Mesenchymal stem cell (in vitro differentiated cells and primary cell): ENCODE measurements at regions not wholly inside any gene's neighbourhood (a gene's known extent, or its start where the extent isn't known, plus 50 kb on each side); places are given as distances from the start of the nearest gene placed in this dataset.

Experiments
- DNase-seq: peaks from one replicate; pipeline ENCODE4 v3.0.0-alpha.2; 2013
- H2AFZ ChIP-seq: one replicate; pipeline ENCODE4 v1.6.1; 2013; ENCODE audit warnings: low read depth, mild to moderate bottlenecking, control low read depth, inconsistent platforms, low read length, moderate library complexity
- H2AK5ac ChIP-seq: 2 replicates; pipeline ENCODE4 v1.6.1; 2013; ENCODE audit warnings: low read length, moderate library complexity, mild to moderate bottlenecking, inconsistent platforms; ENCODE audit not compliant: severe bottlenecking
- H2BK120ac ChIP-seq: one replicate; pipeline ENCODE4 v1.6.1; 2013; ENCODE audit warnings: low read depth, mild to moderate bottlenecking, inconsistent platforms, low read length, moderate library complexity
- H2BK12ac ChIP-seq, 2 experiments: one replicate each; pipeline ENCODE4 v1.6.1; 2013; ENCODE audit warnings: inconsistent platforms in 2 of 2, low read length in 2 of 2, mild to moderate bottlenecking in 2 of 2, moderate library complexity in 2 of 2, control low read depth in 1 of 2
- H2BK15ac ChIP-seq: one replicate; pipeline ENCODE4 v1.6.1; 2013; ENCODE audit warnings: mild to moderate bottlenecking, low read depth, inconsistent platforms; ENCODE audit not compliant: poor library complexity, severe bottlenecking
- H2BK5ac ChIP-seq: 2 replicates; pipeline ENCODE4 v1.6.1; 2013; ENCODE audit warnings: low read depth, mild to moderate bottlenecking, low read length, control low read depth, inconsistent platforms; ENCODE audit not compliant: poor library complexity, severe bottlenecking
- H3K14ac ChIP-seq, 2 experiments: one replicate each; pipeline ENCODE4 v1.6.1; 2013; ENCODE audit warnings: inconsistent platforms in 2 of 2, low read length in 2 of 2, control low read depth in 1 of 2, mild to moderate bottlenecking in 1 of 2, moderate library complexity in 1 of 2
- H3K18ac ChIP-seq, 2 experiments: one replicate each; pipeline ENCODE4 v1.6.1; 2013; ENCODE audit warnings: inconsistent platforms in 2 of 2, low read length in 2 of 2, control low read depth in 1 of 2, low read depth in 1 of 2, mild to moderate bottlenecking in 1 of 2
- H3K23ac ChIP-seq, 2 experiments: one replicate each; pipeline ENCODE4 v1.6.1; 2013; ENCODE audit warnings: inconsistent platforms in 2 of 2, low read length in 2 of 2, mild to moderate bottlenecking in 2 of 2, moderate library complexity in 2 of 2, control low read depth in 1 of 2
- H3K27ac ChIP-seq: 2 replicates; pipeline ENCODE4 v1.5.1; 2013; ENCODE audit warnings: mild to moderate bottlenecking, moderate library complexity, low read length, control low read depth, inconsistent platforms; ENCODE audit not compliant: poor library complexity, severe bottlenecking
- H3K27me3 ChIP-seq, 2 experiments: 2 replicates each; pipeline versions ENCODE4 v1.6.1 to v1.7.0; 2013; ENCODE audit warnings: low read length in 2 of 2, mild to moderate bottlenecking in 2 of 2, moderate library complexity in 2 of 2, control low read depth in 1 of 2, inconsistent platforms in 1 of 2; ENCODE audit not compliant: control insufficient read depth in 1 of 2, insufficient read depth in 1 of 2
- H3K36me3 ChIP-seq, 2 experiments: 2 replicates each; pipeline versions ENCODE4 v1.6.1 to v1.7.0; 2013; ENCODE audit warnings: low read length in 2 of 2, control low read depth in 1 of 2, inconsistent platforms in 1 of 2, low read depth in 1 of 2, mild to moderate bottlenecking in 1 of 2; ENCODE audit not compliant: insufficient read depth in 2 of 2, control insufficient read depth in 1 of 2
- H3K4ac ChIP-seq, 2 experiments: one replicate each; pipeline ENCODE4 v1.6.1; 2013; ENCODE audit warnings: inconsistent platforms in 2 of 2, low read length in 2 of 2, mild to moderate bottlenecking in 2 of 2, moderate library complexity in 2 of 2, control low read depth in 1 of 2, low read depth in 1 of 2
- H3K4me1 ChIP-seq: 2 replicates; pipeline ENCODE4 v1.6.1; 2013; ENCODE audit warnings: low read depth, low read length, control low read depth; ENCODE audit not compliant: control insufficient read depth, insufficient read depth
- H3K4me2 ChIP-seq: 2 replicates; pipeline ENCODE4 v1.6.1; 2013; ENCODE audit warnings: low read length, mild to moderate bottlenecking, inconsistent platforms; ENCODE audit not compliant: poor library complexity, severe bottlenecking
- H3K4me3 ChIP-seq, 2 experiments: 2 replicates each; pipeline versions ENCODE4 v1.5.1 to v1.7.0; 2013; ENCODE audit warnings: low read length in 2 of 2, mild to moderate bottlenecking in 2 of 2, control low read depth in 1 of 2, low read depth in 1 of 2; ENCODE audit not compliant: insufficient read depth in 1 of 2
- H3K79me1 ChIP-seq: replicated peaks from 2 replicates; pipeline ENCODE4 v1.6.1; 2013; ENCODE audit warnings: mild to moderate bottlenecking, control low read depth, low read length, inconsistent platforms; ENCODE audit not compliant: poor library complexity, severe bottlenecking
- H3K9ac ChIP-seq: 2 replicates; pipeline ENCODE4 v1.7.0; 2013; ENCODE audit warnings: mild to moderate bottlenecking, low read length, moderate library complexity
- H3K9me3 ChIP-seq: 2 replicates; pipeline ENCODE4 v1.7.0; 2013; ENCODE audit warnings: mild to moderate bottlenecking, low read length; ENCODE audit not compliant: control insufficient read depth
- H4K8ac ChIP-seq: one replicate; pipeline ENCODE4 v1.6.1; 2013; ENCODE audit warnings: inconsistent platforms, mild to moderate bottlenecking, low read length, moderate library complexity
- H4K91ac ChIP-seq: one replicate; pipeline ENCODE4 v1.6.1; 2013; ENCODE audit warnings: mild to moderate bottlenecking, low read length, inconsistent platforms
- WGBS: methylation state at CpG from one replicate; pipeline ENCODE4 v1.1.7; 2013; ENCODE audit warnings: mixed read lengths; 5-methylcytosine and 5-hydroxymethylcytosine counted together

GRCh38 chr5:44907396-44907795, 98.6 kb downstream of the MRPS30 start:
- Histone ChIP-seq H3K14ac (no peak overlapping the region), H2BK5ac (no peak overlapping the region), H3K9ac (no peak overlapping the region), H3K79me1 (no peaks in the 10 kb centered on the region), H3K4me2 (no peak overlapping the region), H4K8ac (no peak overlapping the region), H3K4me1 (no peaks in the 10 kb centered on the region), H3K27ac (no peak overlapping the region), H3K18ac (no peak overlapping the region), H3K36me3 (no peaks in the 10 kb centered on the region), H2BK120ac (no peak overlapping the region), H2BK12ac (no peak overlapping the region), H2BK15ac (no peak overlapping the region), H2AK5ac (no peak overlapping the region), H3K27me3 (no peaks in the 10 kb centered on the region), H4K91ac (no peak overlapping the region), H3K4me3 (no peak overlapping the region), H2AFZ (no peak overlapping the region), H3K9me3 (no peaks in the 10 kb centered on the region), H3K4ac (no peak overlapping the region), H3K23ac (no peak overlapping the region)
- no peak for DNase-seq
- WGBS: 74% methylated on average over 2 of the region's 5 CpGs

GRCh38 chr5:44909004-44909403, 100.3 kb downstream of the MRPS30 start:
- no peak for DNase-seq
- H2BK12ac ChIP-seq: no peak overlapping the region
- no peaks in the 10 kb centered on the region for H3K27me3 ChIP-seq
- no peak overlapping the region for H3K23ac ChIP-seq
- no peak overlapping the region for H2BK120ac ChIP-seq
- no peak overlapping the region for H2AK5ac ChIP-seq
- no peak overlapping the region for H3K4ac ChIP-seq
- no peak overlapping the region for H2BK5ac ChIP-seq
- no peak overlapping the region for H4K8ac ChIP-seq
- H2AFZ ChIP-seq: no peak overlapping the region
- no peak overlapping the region for H3K27ac ChIP-seq
- H3K4me1 ChIP-seq: no peaks in the 10 kb centered on the region
- no peak overlapping the region for H3K4me2 ChIP-seq
- no peak overlapping the region for H3K4me3 ChIP-seq
- H3K36me3 ChIP-seq: no peaks in the 10 kb centered on the region
- H3K18ac ChIP-seq: no peak overlapping the region
- no peak overlapping the region for H3K14ac ChIP-seq
- no peak overlapping the region for H3K9ac ChIP-seq
- H3K9me3 ChIP-seq: no peaks in the 10 kb centered on the region
- no CpG with 5 or more reads among the region's 1 CpG for WGBS
- H4K91ac ChIP-seq: no peak overlapping the region
- no peaks in the 10 kb centered on the region for H3K79me1 ChIP-seq
- H2BK15ac ChIP-seq: no peak overlapping the region

- H4K91ac ChIP-seq: no peak overlapping the region
- H3K27ac ChIP-seq: no peak overlapping the region
- H2BK12ac ChIP-seq: no peak overlapping the region
- H3K23ac ChIP-seq: no peak overlapping the region
- no peak overlapping the region for H2BK15ac ChIP-seq
- H3K4ac ChIP-seq: no peak overlapping the region
- H2BK5ac ChIP-seq: no peak overlapping the region
- no peaks in the 10 kb centered on the region for H3K9me3 ChIP-seq
- DNase-seq: no peak
- H3K18ac ChIP-seq: no peak overlapping the region
- H2AK5ac ChIP-seq: no peak overlapping the region
- no peak overlapping the region for H3K9ac ChIP-seq
- H2AFZ ChIP-seq: no peak overlapping the region
- no peaks in the 10 kb centered on the region for H3K36me3 ChIP-seq
- no peak overlapping the region for H3K4me3 ChIP-seq
- H3K4me2 ChIP-seq: no peak overlapping the region
- no peak overlapping the region for H3K14ac ChIP-seq
- H3K79me1 ChIP-seq: no peaks in the 10 kb centered on the region
- H3K27me3 ChIP-seq: no peaks in the 10 kb centered on the region
- H2BK120ac ChIP-seq: no peak overlapping the region
- H3K4me1 ChIP-seq: no peaks in the 10 kb centered on the region
- no CpG with 5 or more reads among the region's 1 CpG for WGBS
- H4K8ac ChIP-seq: no peak overlapping the region
Measured at GRCh38 chr5:44911501-44911900, 102.8 kb downstream of the MRPS30 start.

- Histone ChIP-seq H2BK15ac (no peak overlapping the region), H3K4me2 (no peak overlapping the region)
Measured at GRCh38 chr5:44914221-44914620, 105.5 kb downstream of the MRPS30 start.

More at GRCh38 chr5:44914221-44914620, 105.5 kb downstream of the MRPS30 start:
- no peak overlapping the region for H3K23ac ChIP-seq
- H2BK120ac ChIP-seq: no peak overlapping the region
- H4K8ac ChIP-seq: no peak overlapping the region
- no peaks in the 10 kb centered on the region for H3K27me3 ChIP-seq
- no peak for DNase-seq
- WGBS: 100% methylated on average over 1 of the region's 2 CpGs
- H3K27ac ChIP-seq: no peak overlapping the region
- H4K91ac ChIP-seq: no peak overlapping the region
- H3K14ac ChIP-seq: no peak overlapping the region
- no peak overlapping the region for H3K4me3 ChIP-seq
- no peak overlapping the region for H2BK12ac ChIP-seq
- H2AK5ac ChIP-seq: no peak overlapping the region
- no peak overlapping the region for H2BK5ac ChIP-seq
- H3K9ac ChIP-seq: no peak overlapping the region
- H3K18ac ChIP-seq: no peak overlapping the region
- H3K79me1 ChIP-seq: no peaks in the 10 kb centered on the region
- H3K4ac ChIP-seq: no peak overlapping the region
- no peaks in the 10 kb centered on the region for H3K4me1 ChIP-seq
- no peak overlapping the region for H2AFZ ChIP-seq
- no peaks in the 10 kb centered on the region for H3K36me3 ChIP-seq
- no peaks in the 10 kb centered on the region for H3K9me3 ChIP-seq
